Ishikawa (cell line): ENCODE measurements at regions not wholly inside any gene's neighbourhood (a gene's known extent, or its start where the extent isn't known, plus 50 kb on each side); places are given as distances from the start of the nearest gene placed in this dataset.

Experiments
- CEBPB ChIP-seq: IDR thresholded peaks from 2 replicates; pipeline ENCODE4 v1.6.1; 2012
- CREB1 ChIP-seq: IDR thresholded peaks from 2 replicates; pipeline ENCODE4 v1.6.1; 2012; ENCODE audit warnings: low read depth
- EGR1 ChIP-seq: IDR thresholded peaks from 2 replicates; pipeline ENCODE4 v1.6.1; 2012
- EP300 ChIP-seq: IDR thresholded peaks from 2 replicates; pipeline ENCODE4 v1.6.1; 2012; ENCODE audit warnings: borderline replicate concordance
- FOXM1 ChIP-seq: IDR thresholded peaks from 2 replicates; pipeline ENCODE4 v1.6.1; 2012; ENCODE audit warnings: low read depth, borderline replicate concordance
- NFIC ChIP-seq: IDR thresholded peaks from 2 replicates; pipeline ENCODE4 v1.6.1; 2012
- RAD21 ChIP-seq: IDR thresholded peaks from 2 replicates; pipeline ENCODE4 v1.6.1; 2012; ENCODE audit warnings: low read depth
- REST ChIP-seq: IDR thresholded peaks from 2 replicates; pipeline ENCODE4 v1.6.1; 2012; ENCODE audit warnings: low read depth, mild to moderate bottlenecking
- TAF1 ChIP-seq: IDR thresholded peaks from 2 replicates; pipeline ENCODE4 v1.6.1; 2012; ENCODE audit warnings: low read depth, mild to moderate bottlenecking
- TCF12 ChIP-seq: IDR thresholded peaks from 2 replicates; pipeline ENCODE4 v1.6.1; 2012; ENCODE audit warnings: low read depth
- TEAD4 ChIP-seq: IDR thresholded peaks from 2 replicates; pipeline ENCODE4 v1.6.1; 2012
- YY1 ChIP-seq: IDR thresholded peaks from 2 replicates; pipeline ENCODE4 v1.6.1; 2012; ENCODE audit warnings: low read depth
- ZBTB7A ChIP-seq: IDR thresholded peaks from 2 replicates; pipeline ENCODE4 v1.6.1; 2012; ENCODE audit warnings: low read depth
- TF ChIP-seq, protein P1 (sequence below): IDR thresholded peaks from 2 replicates; pipeline ENCODE4 v1.6.1; 2012
- TF ChIP-seq, protein P2 (sequence below): IDR thresholded peaks from 2 replicates; pipeline ENCODE4 v1.6.1; 2012

GRCh38 chr12:93273834-93274564 lies 103.7 kb upstream of the NUDT4 start:
- TF ChIP-seq EGR1 (no peak), FOXM1 (no peak), NFIC (no peak), CEBPB (no peak), YY1 (no peak), RAD21 (no peak), ZBTB7A (no peak), CREB1 (no peak), TAF1 (no peak), TEAD4 (no peak), REST (no peak), EP300 (no peak), TCF12 (no peak)
- TF ChIP-seq, protein P1, sequence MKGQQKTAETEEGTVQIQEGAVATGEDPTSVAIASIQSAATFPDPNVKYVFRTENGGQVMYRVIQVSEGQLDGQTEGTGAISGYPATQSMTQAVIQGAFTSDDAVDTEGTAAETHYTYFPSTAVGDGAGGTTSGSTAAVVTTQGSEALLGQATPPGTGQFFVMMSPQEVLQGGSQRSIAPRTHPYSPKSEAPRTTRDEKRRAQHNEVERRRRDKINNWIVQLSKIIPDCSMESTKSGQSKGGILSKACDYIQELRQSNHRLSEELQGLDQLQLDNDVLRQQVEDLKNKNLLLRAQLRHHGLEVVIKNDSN = no peak
- TF ChIP-seq, protein P2, sequence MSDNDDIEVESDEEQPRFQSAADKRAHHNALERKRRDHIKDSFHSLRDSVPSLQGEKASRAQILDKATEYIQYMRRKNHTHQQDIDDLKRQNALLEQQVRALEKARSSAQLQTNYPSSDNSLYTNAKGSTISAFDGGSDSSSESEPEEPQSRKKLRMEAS = no peak

DNA sequence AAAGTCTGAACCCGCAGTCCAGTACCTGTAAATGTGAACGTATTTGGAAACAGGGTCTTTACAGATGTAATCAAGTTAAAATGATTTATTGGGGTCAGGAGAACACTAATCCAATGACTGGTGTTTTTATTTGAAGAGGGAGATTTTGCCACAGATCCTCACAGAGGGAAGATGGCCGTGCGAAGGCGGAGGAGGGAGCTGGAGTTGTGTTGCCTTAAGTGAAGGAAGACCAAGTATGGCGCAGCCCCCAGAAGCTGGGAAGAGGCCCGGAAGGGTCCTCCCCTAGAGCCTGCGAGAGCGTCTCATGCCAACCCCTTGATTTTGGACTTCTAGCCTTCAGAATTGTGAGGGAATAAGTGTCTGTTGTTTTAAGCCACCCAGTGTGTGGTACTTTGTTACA lies 102.8 kb upstream of the NUDT4 start:
- no peak for TF ChIP-seq CREB1
- TF ChIP-seq ZBTB7A = no peak
- TF ChIP-seq TEAD4 = no peak
- no peak for TF ChIP-seq FOXM1
- no peak for TF ChIP-seq EGR1

DNA sequence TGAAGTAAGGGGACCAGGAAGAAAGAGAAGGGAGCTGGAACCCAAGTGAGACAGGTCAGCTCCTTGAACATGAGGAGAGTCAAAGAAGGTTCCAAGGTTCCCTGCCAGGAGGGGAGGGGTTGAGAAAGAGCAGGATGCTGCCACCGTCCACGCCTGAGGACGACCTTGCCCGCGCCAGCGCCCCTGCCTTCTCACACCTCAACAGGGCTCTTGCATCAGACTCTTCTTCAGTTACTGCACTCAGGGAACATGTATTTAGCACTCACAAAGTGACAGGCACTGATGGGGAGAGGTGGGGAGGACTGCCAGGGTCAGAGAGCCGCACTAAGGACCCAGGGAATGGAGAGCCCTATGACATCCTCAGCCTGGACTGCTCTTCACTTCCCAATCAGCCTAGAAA lies 102.1 kb upstream of the NUDT4 start:
- TF ChIP-seq, protein P2 = no peak
- TF ChIP-seq, protein P1 = no peak
- no peak for TF ChIP-seq NFIC
- TF ChIP-seq YY1 = no peak
- TF ChIP-seq FOXM1 = no peak
- no peak for TF ChIP-seq EP300
- no peak for TF ChIP-seq EGR1
- TF ChIP-seq TAF1 = no peak
- no peak for TF ChIP-seq CEBPB
- no peak for TF ChIP-seq ZBTB7A
- no peak for TF ChIP-seq TEAD4
- TF ChIP-seq REST = no peak
- no peak for TF ChIP-seq TCF12
- TF ChIP-seq CREB1 = no peak
- TF ChIP-seq RAD21 = no peak

GRCh38 chr12:93279565-93280412 lies 97.9 kb upstream of the NUDT4 start:
- TF ChIP-seq YY1 (no peak), NFIC (no peak)

- no peak for TF ChIP-seq ZBTB7A
- TF ChIP-seq RAD21 = no peak
- TF ChIP-seq EP300 = no peak
- no peak for TF ChIP-seq FOXM1
- no peak for TF ChIP-seq EGR1
- TF ChIP-seq NFIC = no peak
- no peak for TF ChIP-seq YY1
- TF ChIP-seq, protein P2 = no peak
- TF ChIP-seq REST = no peak
- TF ChIP-seq TAF1 = no peak
- TF ChIP-seq CREB1 = no peak
- TF ChIP-seq, protein P1 = no peak
- TF ChIP-seq CEBPB = no peak
- no peak for TF ChIP-seq TCF12
- TF ChIP-seq TEAD4 = no peak
These were observed 90.6 kb upstream of the NUDT4 start for GRCh38 chr12:93287149-93287548.
